ENCODE measurements at regions not wholly inside any gene's neighbourhood (a gene's known extent, or its start where the extent isn't known, plus 50 kb on each side); places are given as distances from the start of the nearest gene placed in this dataset.

DNA sequence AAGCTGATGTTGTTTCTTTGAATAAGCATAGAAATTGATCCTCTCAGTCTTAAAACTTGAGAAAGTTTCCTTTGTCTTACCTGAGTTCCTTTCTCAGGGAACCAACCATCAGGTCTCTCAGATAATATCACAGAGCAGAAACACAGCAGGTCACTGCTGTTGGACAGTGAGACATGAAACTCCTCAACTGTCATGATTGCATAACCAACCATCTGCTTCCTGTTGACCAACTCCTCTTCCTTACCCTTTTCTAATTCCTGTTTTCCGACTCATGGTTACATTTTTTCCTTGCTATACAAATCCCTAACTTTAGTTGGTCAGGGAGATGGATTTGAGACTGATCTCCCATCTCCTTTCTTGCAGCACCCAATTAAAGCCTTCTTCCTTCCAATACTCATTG, 845.3 kb downstream of the FAM181B start:
- Histone ChIP-seq H3K23ac (ENCODE audit: insufficient read length) (no peak overlapping the region), H2BK5ac (ENCODE audit: low read depth, low read length) (no peak overlapping the region), H3K4me2 (ENCODE audit: insufficient read depth in 1 of 2, low read depth in 2 of 2, low read length in 2 of 2) (no peak overlapping the region), H4K5ac (ENCODE audit: insufficient read length, low read depth, low read length) (no peak overlapping the region), H4K8ac (ENCODE audit: extremely low read depth, insufficient read depth, low read length) (no peak overlapping the region), H3K4ac (replicated peaks; ENCODE audit: insufficient read length, low read depth, low read length) (no peak overlapping the region), H4K91ac (replicated peaks; ENCODE audit: insufficient read length, low read length) (no peak overlapping the region), H3K27ac (ENCODE audit: low read depth, low read length) (no peak overlapping the region), H3K27me3 (replicated peaks in 1 of 4; ENCODE audit: control insufficient read depth in 3 of 4, extremely low read depth in 1 of 4, insufficient read depth in 3 of 4, low read length in 3 of 4) (no peaks in the 10 kb centered on the region), H2AK5ac (ENCODE audit: low read depth, low read length) (no peak overlapping the region), H3K79me1 (ENCODE audit: low read depth, low read length) (no peaks in the 10 kb centered on the region), H3K79me2 (ENCODE audit: control insufficient read depth in 1 of 2, insufficient read depth in 2 of 2, low read length in 2 of 2) (no peaks in the 10 kb centered on the region), H3K4me1 (replicated peaks in 1 of 4; ENCODE audit: control insufficient read depth in 3 of 4, insufficient read depth in 4 of 4, low read length in 3 of 4) (no peaks in the 10 kb centered on the region), H2BK15ac (ENCODE audit: low read length) (no peak overlapping the region), H3K4me3 (ENCODE audit: extremely low read depth in 1 of 4, insufficient read depth in 2 of 4, low read depth in 3 of 4, low read length in 4 of 4) (no peak overlapping the region), H4K20me1 (replicated peaks in 1 of 2; ENCODE audit: control insufficient read depth in 1 of 2, insufficient read depth in 2 of 2, low read length in 2 of 2) (no peaks in the 10 kb centered on the region), H3K14ac (ENCODE audit: insufficient read length) (no peak overlapping the region), H3K18ac (ENCODE audit: extremely low read depth, low read length) (no peak overlapping the region), H2BK20ac (ENCODE audit: low read length) (no peak overlapping the region), H3K9me3 (ENCODE audit: insufficient read depth in 2 of 2, low read depth in 1 of 2, low read length in 1 of 2) (peaks cover 0 to 5% of the 10 kb centered on the region in 2 experiments; a peak in 1 of 4 replicates), H3K36me3 (ENCODE audit: control insufficient read depth in 2 of 4, insufficient read depth in 4 of 4, low read length in 3 of 4) (no peaks in the 10 kb centered on the region), H2AFZ (ENCODE audit: low read length) (no peak overlapping the region), H3K56ac (replicated peaks; ENCODE audit: insufficient read length, low read depth, low read length) (no peak overlapping the region), H3K23me2 (ENCODE audit: low read depth, low read length) (no peaks in the 10 kb centered on the region), H3K9ac (replicated peaks in 1 of 4; ENCODE audit: extremely low read depth in 1 of 4, low read depth in 3 of 4, low read length in 3 of 4) (no peak overlapping the region), H2BK120ac (replicated peaks; ENCODE audit: low read depth, low read length) (no peak overlapping the region), H2BK12ac (ENCODE audit: low read depth, low read length) (no peak overlapping the region)
- FAIRE-seq (no peak), DNase-seq (ENCODE audit: low read depth in 1 of 2, low spot score in 2 of 2) (no peak)
- ChIA-PET POLR2A (ENCODE audit: partially characterized antibody) (no interaction called here), CTCF (ENCODE audit: partially characterized antibody) (no interaction called here)
- WGBS, 2 experiments (ENCODE audit: extremely low coverage in 1 of 2, insufficient coverage in 1 of 2, insufficient read length in 1 of 2, insufficient replicate concordance in 2 of 2, low coverage in 1 of 2, low lambda C conversion rate in 2 of 2, missing lambda C conversion rate in 1 of 2), result 95% methylated on average over 1 of the region's 1 CpG; no CpG with 5 or more reads in 1 of the 2 experiments
- no peak for TF ChIP-seq SUZ12 (IDR thresholded peaks at IDR 0.05; ENCODE audit: low read length)
- TF ChIP-seq CBX5 (IDR thresholded peaks at IDR 0.05; ENCODE audit: low read depth, low read length), result no peak
- no peak for TF ChIP-seq KDM4A (IDR thresholded peaks at IDR 0.05; ENCODE audit: low read depth, low read length, severe bottlenecking)
- no peak for TF ChIP-seq SP1 (IDR thresholded peaks at IDR 0.05; ENCODE audit: low read depth, low read length)
- no peak for TF ChIP-seq NANOG (IDR thresholded peaks at IDR 0.05; ENCODE audit: insufficient read depth, low read depth, low read length, poor library complexity, severe bottlenecking)
- TF ChIP-seq JUND (IDR thresholded peaks at IDR 0.05; ENCODE audit: low read length), result no peak
- TF ChIP-seq RNF2 (IDR thresholded peaks at IDR 0.05; ENCODE audit: borderline replicate concordance, low read depth, low read length, missing control alignments, poor library complexity, severe bottlenecking), result no peak
- no peak for TF ChIP-seq SRF (IDR thresholded peaks at IDR 0.05; ENCODE audit: low read depth, low read length)
- no peak for TF ChIP-seq CREB1 (IDR thresholded peaks at IDR 0.05)
- no peak for TF ChIP-seq PHF8 (conservative IDR thresholded peaks at IDR 0.05; ENCODE audit: low read depth, low read length)

Data from H1 (cell line).